CD8-positive, alpha-beta memory T cell (primary cell): ENCODE measurements at regions not wholly inside any gene's neighbourhood (a gene's known extent, or its start where the extent isn't known, plus 50 kb on each side); places are given as distances from the start of the nearest gene placed in this dataset.

Source experiments
- CTCF ChIA-PET: fragments of 350-600 bp; sonication (Branson Sonifier 250); formaldehyde crosslinking; loops from one replicate; lab custom pipeline; 2021; ENCODE audit warnings: antibody characterized with exemption; lab: Charles Lee
- POLR2A ChIA-PET: fragments of 350-600 bp; sonication (Branson Sonifier 250); formaldehyde crosslinking; loops from one replicate; lab custom pipeline; 2021; ENCODE audit warnings: antibody characterized with exemption; lab: Charles Lee
- DNase-seq, 5 donors: peaks; one replicate each; pipeline versions ENCODE4 v3.0.0 to v3.0.0-alpha.2; 2020 to 2022; ENCODE audit warnings: mixed read lengths in 1 of 5
- H3K27ac ChIP-seq: one replicate; pipeline ENCODE4 v1.7.0; 2013; ENCODE audit warnings: low read depth, mild to moderate bottlenecking, low read length, moderate library complexity
- H3K27me3 ChIP-seq: 2 replicates; pipeline ENCODE4 v1.7.0; 2013; ENCODE audit warnings: low read length, mild to moderate bottlenecking; ENCODE audit not compliant: insufficient read depth, poor library complexity, severe bottlenecking
- H3K36me3 ChIP-seq: 2 replicates; pipeline ENCODE4 v1.7.0; 2013; ENCODE audit warnings: mild to moderate bottlenecking, low read length, moderate library complexity; ENCODE audit not compliant: insufficient read depth
- H3K4me1 ChIP-seq: 2 replicates; pipeline ENCODE4 v1.7.0; 2013; ENCODE audit warnings: mild to moderate bottlenecking, low read length, moderate library complexity; ENCODE audit not compliant: insufficient read depth
- H3K4me3 ChIP-seq: 2 replicates; pipeline ENCODE4 v1.7.0; 2013; ENCODE audit warnings: mild to moderate bottlenecking, low read length
- H3K9me3 ChIP-seq: 2 replicates; pipeline ENCODE4 v1.7.0; 2013; ENCODE audit warnings: mild to moderate bottlenecking, low read length
- H3K27ac Mint-ChIP-seq, 8 donors: one replicate each; pipeline ENCODE4 v1.8.0; 2020 to 2021; ENCODE audit warnings: mixed read lengths in 8 of 8, mild to moderate bottlenecking in 6 of 8, inconsistent platforms in 3 of 8, moderate library complexity in 3 of 8
- H3K27me3 Mint-ChIP-seq, 2 donors: one replicate each; pipeline ENCODE4 v1.8.0; 2020 to 2021; ENCODE audit warnings: mixed read lengths in 2 of 2, mild to moderate bottlenecking in 1 of 2, moderate library complexity in 1 of 2
- H3K36me3 Mint-ChIP-seq, 3 donors: one replicate each; pipeline ENCODE4 v1.8.0; 2020 to 2021; ENCODE audit warnings: mixed read lengths in 3 of 3, inconsistent platforms in 1 of 3, mild to moderate bottlenecking in 1 of 3
- H3K4me1 Mint-ChIP-seq, 3 donors: one replicate each; pipeline ENCODE4 v1.8.0; 2020 to 2021; ENCODE audit warnings: mixed read lengths in 3 of 3, inconsistent platforms in 1 of 3, mild to moderate bottlenecking in 1 of 3
- H3K4me3 Mint-ChIP-seq, 7 donors: one replicate each; pipeline ENCODE4 v1.8.0; 2020 to 2021; ENCODE audit warnings: mixed read lengths in 7 of 7, mild to moderate bottlenecking in 6 of 7, moderate library complexity in 4 of 7, inconsistent platforms in 2 of 7
- H3K9me3 Mint-ChIP-seq, 5 donors: one replicate each; pipeline ENCODE4 v1.8.0; 2020 to 2022; ENCODE audit warnings: mixed read lengths in 5 of 5, mild to moderate bottlenecking in 3 of 5, moderate library complexity in 2 of 5, inconsistent platforms in 1 of 5

GRCh38 chr9:89799766-89800165, 195.0 kb downstream of the GADD45G start:
- Mint-ChIP-seq H3K27ac (peak overlapping the region in 1 of 8 donors; percentile 84), H3K4me1 (no peaks in the 10 kb centered on the region), H3K36me3 (no peaks in the 10 kb centered on the region), H3K9me3 (no peaks in the 10 kb centered on the region), H3K4me3 (no peak overlapping the region), H3K27me3 (peaks cover 3% of the 10 kb centered on the region in 2 donors)
- Histone ChIP-seq H3K4me1 (no peaks in the 10 kb centered on the region), H3K27ac (no peak overlapping the region), H3K9me3 (no peaks in the 10 kb centered on the region), H3K4me3 (no peak overlapping the region), H3K36me3 (no peaks in the 10 kb centered on the region), H3K27me3 (no peaks in the 10 kb centered on the region)
- ChIA-PET CTCF (no interaction called here), POLR2A (no interaction called here)
- DNase-seq, result no peak

GRCh38 chr9:89801341-89801740, 196.5 kb downstream of the GADD45G start:
- CTCF ChIA-PET, result interaction anchor here (1.2 kb wide), 1 partner anchor 9 kb away, joined by 3 read pairs; no protein-coding TSS in a partner anchor
- H3K4me3 Mint-ChIP-seq, result no peak overlapping the region
- H3K36me3 Mint-ChIP-seq, result no peaks in the 10 kb centered on the region
- H3K27me3 ChIP-seq, result no peaks in the 10 kb centered on the region
- H3K27me3 Mint-ChIP-seq, result peaks cover 3% of the 10 kb centered on the region in 2 donors
- DNase-seq, result no peak
- H3K9me3 Mint-ChIP-seq, result no peaks in the 10 kb centered on the region
- H3K27ac Mint-ChIP-seq, result no peak overlapping the region
- H3K36me3 ChIP-seq, result no peaks in the 10 kb centered on the region
- H3K4me1 ChIP-seq, result no peaks in the 10 kb centered on the region
- H3K4me1 Mint-ChIP-seq, result no peaks in the 10 kb centered on the region
- H3K27ac ChIP-seq, result no peak overlapping the region
- POLR2A ChIA-PET, result no interaction called here
- H3K4me3 ChIP-seq, result no peak overlapping the region
- no peaks in the 10 kb centered on the region for H3K9me3 ChIP-seq

- CTCF ChIA-PET, result interaction anchor here (1.2 kb wide), 1 partner anchor 9 kb away, joined by 3 read pairs; no protein-coding TSS in a partner anchor
- H3K4me3 ChIP-seq, result no peak overlapping the region
- H3K9me3 ChIP-seq, result no peaks in the 10 kb centered on the region
- no peaks in the 10 kb centered on the region for H3K27me3 ChIP-seq
- Mint-ChIP-seq H3K27ac (no peak overlapping the region), H3K36me3 (no peaks in the 10 kb centered on the region), H3K4me3 (no peak overlapping the region), H3K27me3 (peaks cover 3% of the 10 kb centered on the region in 2 donors), H3K4me1 (no peaks in the 10 kb centered on the region), H3K9me3 (no peaks in the 10 kb centered on the region)
- POLR2A ChIA-PET, result no interaction called here
- H3K27ac ChIP-seq, result no peak overlapping the region
- H3K36me3 ChIP-seq, result no peaks in the 10 kb centered on the region
- no peaks in the 10 kb centered on the region for H3K4me1 ChIP-seq
- no peak for DNase-seq
Observed at GRCh38 chr9:89801742-89802670, 197.2 kb downstream of the GADD45G start.

GRCh38 chr9:89802781-89803355, 198.1 kb downstream of the GADD45G start:
- Histone ChIP-seq H3K36me3 (no peaks in the 10 kb centered on the region), H3K4me3 (no peak overlapping the region), H3K27ac (no peak overlapping the region), H3K27me3 (no peaks in the 10 kb centered on the region), H3K9me3 (no peaks in the 10 kb centered on the region), H3K4me1 (no peaks in the 10 kb centered on the region)
- H3K36me3 Mint-ChIP-seq, result no peaks in the 10 kb centered on the region
- no peaks in the 10 kb centered on the region for H3K9me3 Mint-ChIP-seq
- POLR2A ChIA-PET, result no interaction called here
- no peaks in the 10 kb centered on the region for H3K4me1 Mint-ChIP-seq
- no peak overlapping the region for H3K27ac Mint-ChIP-seq
- H3K4me3 Mint-ChIP-seq, result no peak overlapping the region
- no peak for DNase-seq
- CTCF ChIA-PET, result no interaction called here
- H3K27me3 Mint-ChIP-seq, result peaks cover 3% of the 10 kb centered on the region in 2 donors

- H3K4me1 ChIP-seq, result no peaks in the 10 kb centered on the region
- no peak for DNase-seq
- no peaks in the 10 kb centered on the region for H3K36me3 ChIP-seq
- ChIA-PET POLR2A (no interaction called here), CTCF (interaction anchor here (0.6 kb wide), 1 partner anchor 244 kb away, joined by 4 read pairs; no protein-coding TSS in a partner anchor)
- peaks cover 3% of the 10 kb centered on the region in 2 donors for H3K27me3 Mint-ChIP-seq
- H3K4me3 Mint-ChIP-seq, result no peak overlapping the region
- H3K9me3 ChIP-seq, result no peaks in the 10 kb centered on the region
- H3K9me3 Mint-ChIP-seq, result no peaks in the 10 kb centered on the region
- no peaks in the 10 kb centered on the region for H3K36me3 Mint-ChIP-seq
- H3K4me1 Mint-ChIP-seq, result no peaks in the 10 kb centered on the region
- H3K27ac Mint-ChIP-seq, result no peak overlapping the region
- H3K4me3 ChIP-seq, result no peak overlapping the region
- no peak overlapping the region for H3K27ac ChIP-seq
- H3K27me3 ChIP-seq, result no peaks in the 10 kb centered on the region
Observed at GRCh38 chr9:89803403-89803802, 198.6 kb downstream of the GADD45G start.

- no peaks in the 10 kb centered on the region for H3K9me3 Mint-ChIP-seq
- no peaks in the 10 kb centered on the region for H3K27me3 ChIP-seq
- H3K27ac Mint-ChIP-seq, result no peak overlapping the region
- no peak overlapping the region for H3K27ac ChIP-seq
- no peaks in the 10 kb centered on the region for H3K9me3 ChIP-seq
- no peaks in the 10 kb centered on the region for H3K4me1 ChIP-seq
- ChIA-PET CTCF (no interaction called here), POLR2A (no interaction called here)
- peaks cover 3% of the 10 kb centered on the region in 2 donors for H3K27me3 Mint-ChIP-seq
- no peak overlapping the region for H3K4me3 Mint-ChIP-seq
- H3K36me3 Mint-ChIP-seq, result no peaks in the 10 kb centered on the region
- no peaks in the 10 kb centered on the region for H3K4me1 Mint-ChIP-seq
- no peak overlapping the region for H3K4me3 ChIP-seq
- no peak for DNase-seq
- no peaks in the 10 kb centered on the region for H3K36me3 ChIP-seq
Observed at GRCh38 chr9:89804766-89805531, 200.1 kb downstream of the GADD45G start.

GRCh38 chr9:89805571-89806292, 200.9 kb downstream of the GADD45G start:
- H3K9me3 Mint-ChIP-seq, result no peaks in the 10 kb centered on the region
- Histone ChIP-seq H3K4me1 (no peaks in the 10 kb centered on the region), H3K9me3 (no peaks in the 10 kb centered on the region), H3K27ac (no peak overlapping the region), H3K4me3 (no peak overlapping the region), H3K36me3 (no peaks in the 10 kb centered on the region), H3K27me3 (no peaks in the 10 kb centered on the region)
- ChIA-PET CTCF (no interaction called here), POLR2A (no interaction called here)
- no peak overlapping the region for H3K4me3 Mint-ChIP-seq
- no peaks in the 10 kb centered on the region for H3K36me3 Mint-ChIP-seq
- H3K27ac Mint-ChIP-seq, result no peak overlapping the region
- DNase-seq, result no peak
- H3K27me3 Mint-ChIP-seq, result peaks cover 3% of the 10 kb centered on the region in 2 donors
- no peaks in the 10 kb centered on the region for H3K4me1 Mint-ChIP-seq
